Karpas-422 (cell line): ENCODE measurements at regions not wholly inside any gene's neighbourhood (a gene's known extent, or its start where the extent isn't known, plus 50 kb on each side); places are given as distances from the start of the nearest gene placed in this dataset.

Experiments
- DNase-seq: peaks from one replicate; pipeline ENCODE4 v3.0.0-alpha.2; 2015
- H2AFZ ChIP-seq: fragments of 200-600 bp; sonication (generic); 2 replicates; pipeline ENCODE4 v1.6.1; 2014; ENCODE audit warnings: antibody characterized with exemption, low read length, mixed read lengths
- H3K27ac ChIP-seq: fragments of 200-600 bp; sonication (generic); 2 replicates; pipeline ENCODE4 v1.5.1; 2014; ENCODE audit warnings: mild to moderate bottlenecking, low read length, moderate library complexity
- H3K27me3 ChIP-seq: fragments of 200-600 bp; sonication (generic); 2 replicates; pipeline ENCODE4 v1.6.1; 2014; ENCODE audit warnings: low read length, mixed read lengths
- H3K36me3 ChIP-seq: fragments of 200-600 bp; sonication (generic); 2 replicates; pipeline ENCODE4 v1.6.1; 2014; ENCODE audit warnings: low read length, mixed read lengths; ENCODE audit not compliant: insufficient read depth
- H3K4me1 ChIP-seq: fragments of 200-600 bp; sonication (generic); 2 replicates; pipeline ENCODE4 v1.6.1; 2014; ENCODE audit warnings: mild to moderate bottlenecking, low read length, mixed read lengths
- H3K4me2 ChIP-seq: fragments of 200-600 bp; sonication (generic); 2 replicates; pipeline ENCODE4 v1.6.1; 2014; ENCODE audit warnings: low read length, low read depth, mild to moderate bottlenecking; ENCODE audit not compliant: poor library complexity, severe bottlenecking
- H3K4me3 ChIP-seq: fragments of 200-600 bp; sonication (generic); 2 replicates; pipeline ENCODE4 v1.5.1; 2014; ENCODE audit warnings: mild to moderate bottlenecking, antibody characterized with exemption, low read length, mixed read lengths
- H3K79me2 ChIP-seq: fragments of 200-600 bp; sonication (generic); 2 replicates; pipeline ENCODE4 v1.6.1; 2014; ENCODE audit warnings: mild to moderate bottlenecking, low read length, mixed read lengths
- H3K9ac ChIP-seq: fragments of 200-600 bp; sonication (generic); 2 replicates; pipeline ENCODE4 v1.6.0; 2014; ENCODE audit warnings: low read length
- H3K9me2 ChIP-seq: fragments of 200-600 bp; sonication (generic), shearing (Covaris generic); replicated peaks from 2 replicates; pipeline ENCODE4 v1.6.0; 2014; ENCODE audit warnings: mild to moderate bottlenecking, low read length, moderate library complexity; ENCODE audit not compliant: insufficient read depth
- H3K9me3 ChIP-seq: fragments of 300-700, 200-600 bp; sonication (generic); 2 replicates; pipeline ENCODE4 v1.6.1; 2014; ENCODE audit warnings: low read length, mixed read lengths
- H4K20me1 ChIP-seq: fragments of 200-600 bp; sonication (generic); 2 replicates; pipeline ENCODE4 v1.6.1; 2014; ENCODE audit warnings: mild to moderate bottlenecking, antibody characterized with exemption, low read length, low read depth; ENCODE audit not compliant: insufficient read depth

DNA sequence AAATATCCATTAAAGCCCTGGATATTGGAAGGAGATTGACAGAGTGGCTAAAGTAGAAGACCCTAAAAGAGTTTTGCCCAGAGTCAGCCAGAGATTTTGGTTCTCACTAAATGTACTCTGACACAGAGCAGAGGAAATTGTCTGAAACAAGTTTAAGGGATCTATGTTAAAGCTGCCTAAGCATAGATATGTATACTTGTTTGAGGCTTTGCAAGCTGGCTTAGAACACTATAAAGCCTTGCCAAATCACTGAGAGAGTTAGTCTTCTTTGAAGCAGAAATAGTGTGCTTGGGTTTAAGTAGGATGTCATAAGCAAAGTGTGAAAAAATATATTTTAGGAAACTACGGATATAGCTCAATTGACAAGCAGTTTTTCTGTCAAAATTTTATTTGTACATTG, 653.5 kb downstream of the FSCB start:
- H3K4me3 ChIP-seq, result no peak overlapping the region
- H3K9ac ChIP-seq, result no peak overlapping the region
- no peaks in the 10 kb centered on the region for H3K79me2 ChIP-seq
- H3K4me2 ChIP-seq, result no peak overlapping the region
- H3K36me3 ChIP-seq, result no peaks in the 10 kb centered on the region
- peak overlapping the region; percentile 91 for H2AFZ ChIP-seq
- H3K27me3 ChIP-seq, result no peaks in the 10 kb centered on the region
- H3K9me2 ChIP-seq, result no peaks in the 10 kb centered on the region
- H3K4me1 ChIP-seq, result peaks cover 13% of the 10 kb centered on the region
- DNase-seq, result peak; percentile 51
- no peaks in the 10 kb centered on the region for H4K20me1 ChIP-seq
- no peaks in the 10 kb centered on the region for H3K9me3 ChIP-seq
- H3K27ac ChIP-seq, result peak overlapping the region; percentile 1; the same call in 1 of the 2 replicates

DNA sequence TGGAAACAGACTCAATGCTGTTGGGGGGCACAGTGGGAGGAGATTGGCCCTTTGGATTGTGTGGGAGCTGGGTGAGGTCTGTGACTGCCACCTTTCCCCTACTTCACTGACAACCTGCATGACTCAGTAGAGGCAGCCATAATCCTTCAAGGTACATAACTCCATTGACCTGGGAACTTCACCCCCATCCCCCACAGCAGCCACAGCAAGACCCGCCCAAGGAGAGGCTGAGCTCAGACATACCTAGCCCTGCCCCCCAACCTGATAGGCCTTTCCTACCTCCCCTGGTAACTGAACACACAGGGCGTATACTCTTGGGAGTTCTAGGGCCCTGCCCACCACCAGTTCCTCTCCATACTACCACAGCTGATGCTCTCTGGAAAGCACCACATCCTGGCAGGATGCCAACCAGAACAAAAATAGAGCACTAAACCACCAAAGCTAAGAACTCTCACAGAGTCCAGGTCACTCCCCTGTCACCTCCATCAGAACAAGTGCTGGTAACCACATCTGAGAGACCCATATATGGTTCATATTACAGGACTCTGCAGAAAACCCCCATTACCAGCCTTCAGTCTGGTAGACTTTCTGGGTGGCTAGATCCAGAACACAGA, 703.9 kb downstream of the FSCB start:
- no peaks in the 10 kb centered on the region for H3K36me3 ChIP-seq
- DNase-seq, result no peak
- peaks cover 4% of the 10 kb centered on the region; the same call in 1 of the 2 replicates for H3K4me1 ChIP-seq
- H3K79me2 ChIP-seq, result no peaks in the 10 kb centered on the region
- no peak overlapping the region for H3K4me2 ChIP-seq
- no peak overlapping the region for H3K27ac ChIP-seq
- H2AFZ ChIP-seq, result peak overlapping the region; percentile 25; the same call in 1 of the 2 replicates
- no peaks in the 10 kb centered on the region for H4K20me1 ChIP-seq
- H3K4me3 ChIP-seq, result no peak overlapping the region
- peaks cover 14% of the 10 kb centered on the region for H3K9me3 ChIP-seq
- H3K27me3 ChIP-seq, result no peaks in the 10 kb centered on the region
- H3K9me2 ChIP-seq, result no peaks in the 10 kb centered on the region
- H3K9ac ChIP-seq, result no peak overlapping the region

DNA sequence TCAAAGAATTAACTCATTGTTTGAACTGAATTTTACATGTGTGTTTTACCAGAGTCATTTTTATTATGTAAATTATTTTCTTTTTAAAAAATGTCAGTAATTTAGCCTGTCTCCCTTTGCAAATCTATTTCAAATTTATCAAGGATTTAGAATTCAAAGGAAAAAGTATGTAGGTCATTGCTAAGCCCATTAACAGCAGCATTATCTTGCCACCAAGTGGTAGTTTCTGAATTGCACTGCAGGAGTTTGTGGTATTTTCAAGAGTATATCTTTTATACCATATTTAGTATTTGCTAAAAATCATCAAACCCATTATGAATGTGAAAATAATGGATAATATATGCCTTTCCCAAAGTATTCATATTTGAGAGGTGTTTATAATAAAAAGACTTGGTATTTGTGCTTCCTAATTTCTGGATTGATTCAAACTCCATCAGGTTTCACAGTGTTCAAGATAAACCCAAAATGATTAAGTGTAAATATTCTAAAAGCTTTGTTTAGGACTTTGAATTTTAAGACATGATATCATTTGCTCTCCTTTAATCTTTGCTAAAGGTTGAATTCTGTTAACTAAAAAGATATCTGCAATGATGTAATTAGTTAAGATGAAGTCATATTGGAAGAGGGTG, 711.4 kb downstream of the FSCB start:
- Histone ChIP-seq H3K27ac (no peak overlapping the region), H3K4me3 (no peak overlapping the region), H3K9ac (no peak overlapping the region), H2AFZ (peak overlapping the region; percentile 49), H3K4me1 (peaks cover 4% of the 10 kb centered on the region; the same call in 1 of the 2 replicates), H3K9me3 (no peaks in the 10 kb centered on the region), H4K20me1 (no peaks in the 10 kb centered on the region), H3K36me3 (no peaks in the 10 kb centered on the region), H3K27me3 (no peaks in the 10 kb centered on the region), H3K4me2 (no peak overlapping the region), H3K9me2 (no peaks in the 10 kb centered on the region), H3K79me2 (no peaks in the 10 kb centered on the region)
- DNase-seq, result peak; percentile 64

DNA sequence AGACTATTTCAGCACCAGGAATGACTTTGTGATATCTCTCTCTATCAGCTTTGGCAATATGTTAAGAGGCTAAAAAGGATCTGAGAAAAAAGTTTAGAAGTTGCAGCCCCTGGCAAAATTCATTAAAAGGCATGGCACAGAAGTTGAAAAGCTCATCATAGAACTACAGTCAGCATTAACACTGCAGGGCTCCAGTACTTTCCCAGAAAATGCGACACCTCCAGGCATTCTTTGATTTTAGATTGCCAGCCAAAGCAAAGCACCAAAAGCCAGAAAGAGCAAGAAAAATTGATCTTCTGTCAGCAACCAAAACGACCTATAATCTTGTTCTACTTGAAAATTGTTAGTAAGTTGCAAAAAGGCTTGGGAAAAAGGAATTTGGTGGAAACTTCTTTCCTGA, 713.5 kb downstream of the FSCB start:
- no peak overlapping the region for H3K4me2 ChIP-seq
- DNase-seq, result no peak
- peaks cover 4% of the 10 kb centered on the region; the same call in 1 of the 2 replicates for H3K4me1 ChIP-seq
- no peaks in the 10 kb centered on the region for H3K9me3 ChIP-seq
- no peak overlapping the region for H3K27ac ChIP-seq
- H3K9me2 ChIP-seq, result no peaks in the 10 kb centered on the region
- H3K4me3 ChIP-seq, result no peak overlapping the region
- H2AFZ ChIP-seq, result 0 out of 2 replicates have a peak overlapping the region, but pooled peaks have one; percentile 3
- H3K27me3 ChIP-seq, result no peaks in the 10 kb centered on the region
- no peaks in the 10 kb centered on the region for H3K36me3 ChIP-seq
- no peaks in the 10 kb centered on the region for H3K79me2 ChIP-seq
- H3K9ac ChIP-seq, result no peak overlapping the region
- no peaks in the 10 kb centered on the region for H4K20me1 ChIP-seq

DNA sequence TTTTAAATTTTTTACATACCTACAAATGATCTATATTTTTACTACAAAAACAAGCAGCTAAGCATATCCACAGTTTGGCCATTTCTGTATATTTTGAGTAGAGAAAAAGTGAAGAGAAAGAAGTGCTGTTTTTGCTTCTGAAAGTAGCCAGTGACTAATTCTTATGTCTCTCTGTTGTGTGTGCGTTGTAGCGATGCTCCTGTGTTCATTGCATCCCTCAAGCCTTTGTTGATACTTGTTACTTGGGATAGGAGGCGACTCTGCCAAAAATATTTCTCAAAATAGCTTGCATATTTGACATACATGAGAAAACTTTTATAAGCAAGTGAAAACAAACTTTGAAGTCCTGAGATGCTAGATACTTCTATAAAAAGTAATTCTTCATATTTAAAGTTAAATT, 714.1 kb downstream of the FSCB start:
- Histone ChIP-seq H3K27me3 (no peaks in the 10 kb centered on the region), H3K9me2 (no peaks in the 10 kb centered on the region), H3K27ac (no peak overlapping the region), H3K9me3 (no peaks in the 10 kb centered on the region), H3K4me2 (no peak overlapping the region), H4K20me1 (no peaks in the 10 kb centered on the region), H3K79me2 (no peaks in the 10 kb centered on the region), H3K4me3 (no peak overlapping the region), H3K9ac (no peak overlapping the region), H3K36me3 (no peaks in the 10 kb centered on the region), H2AFZ (peak overlapping the region; percentile 61), H3K4me1 (peaks cover 4% of the 10 kb centered on the region; the same call in 1 of the 2 replicates)
- no peak for DNase-seq

DNA sequence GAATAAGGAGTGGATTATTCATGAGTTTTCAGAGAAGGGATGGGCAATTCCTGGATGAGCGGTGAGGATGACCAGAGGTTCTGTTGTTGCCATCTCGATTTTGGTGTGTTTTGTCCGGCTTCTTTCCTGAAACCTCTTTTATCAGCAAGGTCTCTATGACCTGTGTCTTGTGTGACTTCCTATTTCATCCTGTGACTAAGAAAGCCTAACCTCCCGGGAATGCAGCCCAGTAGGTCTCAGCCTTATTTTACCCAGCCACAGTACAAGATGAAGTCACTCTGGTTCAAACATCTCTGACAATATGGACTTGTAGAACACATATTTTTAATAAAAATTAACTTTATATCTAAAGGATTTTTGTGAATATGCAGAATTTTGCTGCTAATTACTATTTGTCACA, 716.4 kb downstream of the FSCB start:
- peak overlapping the region; percentile 83 for H2AFZ ChIP-seq
- H3K9ac ChIP-seq, result no peak overlapping the region
- H3K4me2 ChIP-seq, result no peak overlapping the region
- H4K20me1 ChIP-seq, result no peaks in the 10 kb centered on the region
- no peaks in the 10 kb centered on the region for H3K79me2 ChIP-seq
- H3K27ac ChIP-seq, result no peak overlapping the region
- no peak for DNase-seq
- no peaks in the 10 kb centered on the region for H3K27me3 ChIP-seq
- H3K4me1 ChIP-seq, result peaks cover 4% of the 10 kb centered on the region; the same call in 1 of the 2 replicates
- H3K9me3 ChIP-seq, result no peaks in the 10 kb centered on the region
- H3K9me2 ChIP-seq, result no peaks in the 10 kb centered on the region
- H3K36me3 ChIP-seq, result no peaks in the 10 kb centered on the region
- H3K4me3 ChIP-seq, result no peak overlapping the region

DNA sequence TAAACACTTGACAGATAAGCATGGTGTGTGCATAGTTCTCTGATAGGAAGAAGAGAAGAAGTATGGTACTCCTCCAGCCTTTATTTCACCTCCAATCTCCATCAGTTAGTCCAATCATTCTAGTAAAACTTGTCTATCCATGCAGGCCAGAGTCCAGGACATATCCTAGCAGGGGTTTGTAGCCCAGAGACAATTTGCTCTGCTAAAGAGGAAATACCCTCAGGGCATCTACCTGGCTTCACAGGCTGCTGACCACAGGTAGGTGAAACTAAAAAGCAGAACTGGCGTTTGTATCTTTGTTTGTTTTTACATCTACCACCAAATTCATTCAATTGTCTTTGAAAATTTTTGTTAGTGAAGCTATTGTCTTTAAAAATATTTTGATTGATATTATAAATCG, 717.6 kb downstream of the FSCB start:
- H3K9me2 ChIP-seq, result no peaks in the 10 kb centered on the region
- H3K4me2 ChIP-seq, result no peak overlapping the region
- no peaks in the 10 kb centered on the region for H3K79me2 ChIP-seq
- no peaks in the 10 kb centered on the region for H3K27me3 ChIP-seq
- no peaks in the 10 kb centered on the region for H3K36me3 ChIP-seq
- no peak overlapping the region for H3K27ac ChIP-seq
- no peak overlapping the region for H3K9ac ChIP-seq
- peak overlapping the region; percentile 34 for H2AFZ ChIP-seq
- no peaks in the 10 kb centered on the region for H4K20me1 ChIP-seq
- H3K4me1 ChIP-seq, result peaks cover 4% of the 10 kb centered on the region; the same call in 1 of the 2 replicates
- H3K9me3 ChIP-seq, result no peaks in the 10 kb centered on the region
- H3K4me3 ChIP-seq, result no peak overlapping the region
- DNase-seq, result no peak

DNA sequence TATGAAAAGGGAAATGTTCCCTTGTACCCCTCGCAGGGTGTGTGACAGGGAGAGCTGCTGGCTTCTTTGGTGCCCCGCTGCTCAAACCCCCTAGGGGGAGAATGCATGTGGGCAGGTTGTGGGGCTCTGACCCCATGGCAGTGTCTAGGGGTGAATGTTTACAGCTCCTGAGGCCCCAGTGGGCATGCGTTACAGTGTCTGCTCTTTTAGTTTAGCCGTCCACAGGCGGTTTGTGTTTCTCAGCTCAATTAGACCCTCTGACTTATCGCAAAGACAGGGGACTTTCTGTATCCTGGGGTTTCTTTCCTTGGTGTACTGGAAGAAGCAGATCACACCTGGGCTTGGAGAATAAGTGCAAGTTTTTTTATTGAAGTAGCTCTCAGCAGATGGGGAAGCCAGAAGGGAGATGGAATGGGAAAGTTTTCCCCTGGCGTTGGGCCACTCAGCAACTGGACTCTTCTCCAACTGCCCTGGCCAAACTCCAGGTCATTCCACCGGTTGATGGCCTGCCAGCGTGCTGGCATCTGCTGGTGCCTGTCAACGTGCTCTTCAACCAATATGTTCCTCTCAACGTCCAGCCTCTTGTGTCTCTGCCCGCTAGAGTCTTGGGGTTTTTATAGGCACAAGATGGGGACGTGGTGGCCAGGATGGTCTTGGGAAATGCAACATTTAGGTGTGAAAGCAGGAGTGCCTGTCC, 720.9 kb downstream of the FSCB start:
- Histone ChIP-seq H3K79me2 (no peaks in the 10 kb centered on the region), H4K20me1 (no peaks in the 10 kb centered on the region), H3K27me3 (no peaks in the 10 kb centered on the region), H2AFZ (peak overlapping the region; percentile 27; the same call in 1 of the 2 replicates), H3K9me3 (no peaks in the 10 kb centered on the region), H3K4me2 (no peak overlapping the region), H3K9me2 (no peaks in the 10 kb centered on the region), H3K4me3 (no peak overlapping the region), H3K9ac (no peak overlapping the region), H3K36me3 (no peaks in the 10 kb centered on the region), H3K4me1 (no peaks in the 10 kb centered on the region), H3K27ac (no peak overlapping the region)
- DNase-seq, result no peak
